ENCODE measurements at regions not wholly inside any gene's neighbourhood (a gene's known extent, or its start where the extent isn't known, plus 50 kb on each side); places are given as distances from the start of the nearest gene placed in this dataset.

DNA sequence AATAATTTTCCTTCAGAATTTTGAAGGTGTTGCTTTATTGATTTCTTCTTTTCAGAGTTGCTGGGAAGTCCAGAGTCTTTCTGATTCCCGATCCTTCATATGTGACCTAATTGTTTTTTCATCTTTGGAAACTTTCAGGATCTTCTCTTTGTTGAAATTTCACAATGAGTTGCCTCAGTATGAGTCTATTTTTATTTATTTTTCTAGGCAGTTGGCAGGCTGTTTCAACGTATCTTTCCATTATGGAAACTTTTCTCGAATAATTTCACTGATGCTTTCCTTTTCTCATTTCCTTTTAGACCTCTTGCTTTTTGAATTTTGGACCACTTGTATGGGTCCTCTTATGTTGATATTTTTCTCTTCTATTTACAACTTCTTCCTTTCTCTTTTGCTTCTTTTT lies 354.3 kb downstream of the TGFB2 start:
- Histone ChIP-seq H3K4me1 (ENCODE audit: control extremely low read depth in 1 of 4, control insufficient read depth in 4 of 4, insufficient read depth in 4 of 4, low read length in 3 of 4) (no peaks in the 10 kb centered on the region), H3K9me3 (ENCODE audit: control extremely low read depth in 1 of 5, control insufficient read depth in 4 of 5, insufficient read depth in 2 of 5, low read depth in 1 of 5, low read length in 4 of 5) (no peaks in the 10 kb centered on the region), H3K4me3 (ENCODE audit: control insufficient read depth in 1 of 7, extremely low read depth in 1 of 7, insufficient read depth in 4 of 7, low read depth in 2 of 7, low read length in 6 of 7) (no peak overlapping the region), H3K27me3 (replicated peaks in 2 of 5; ENCODE audit: control insufficient read depth in 4 of 5, insufficient read depth in 5 of 5, low read length in 4 of 5) (no peaks in the 10 kb centered on the region), H3K36me3 (ENCODE audit: control insufficient read depth in 4 of 4, insufficient read depth in 4 of 4, low read length in 3 of 4) (no peaks in the 10 kb centered on the region), H3K27ac (ENCODE audit: insufficient read depth in 1 of 2, low read depth in 1 of 2, low read length in 2 of 2, poor library complexity in 1 of 2, severe bottlenecking in 2 of 2) (no peak overlapping the region)
- CTCF ChIA-PET, result no interaction called here
- DNase-seq, result no peak
- POLR2A ChIA-PET, result no interaction called here
- no CpG with 5 or more reads among the region's 3 CpGs for WGBS (ENCODE audit: insufficient coverage)

DNA sequence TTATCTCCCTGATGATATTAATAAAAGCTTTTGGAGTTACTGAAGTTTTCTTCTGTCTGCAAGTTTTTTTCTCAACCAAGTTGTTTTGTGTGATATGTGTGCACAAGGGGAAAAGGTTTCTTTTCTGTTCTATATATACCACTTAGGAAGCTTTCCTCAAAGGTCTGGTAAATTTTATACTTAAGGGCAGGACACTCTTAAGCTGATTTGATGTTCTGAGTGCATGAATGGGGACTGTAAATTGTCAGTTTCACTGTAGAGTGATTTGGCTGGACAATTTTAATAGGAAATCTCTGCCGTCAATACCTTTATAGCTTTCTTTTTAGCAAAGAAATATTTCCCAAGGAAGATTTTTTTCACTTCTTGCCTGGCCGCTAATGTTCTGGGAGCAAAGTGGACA lies 354.7 kb downstream of the TGFB2 start:
- Histone ChIP-seq H3K27ac (ENCODE audit: insufficient read depth in 1 of 2, low read depth in 1 of 2, low read length in 2 of 2, poor library complexity in 1 of 2, severe bottlenecking in 2 of 2) (no peak overlapping the region), H3K9me3 (ENCODE audit: control extremely low read depth in 1 of 5, control insufficient read depth in 4 of 5, insufficient read depth in 2 of 5, low read depth in 1 of 5, low read length in 4 of 5) (no peaks in the 10 kb centered on the region), H3K4me3 (ENCODE audit: control insufficient read depth in 1 of 7, extremely low read depth in 1 of 7, insufficient read depth in 4 of 7, low read depth in 2 of 7, low read length in 6 of 7) (no peak overlapping the region), H3K4me1 (ENCODE audit: control extremely low read depth in 1 of 4, control insufficient read depth in 4 of 4, insufficient read depth in 4 of 4, low read length in 3 of 4) (no peaks in the 10 kb centered on the region), H3K36me3 (ENCODE audit: control insufficient read depth in 4 of 4, insufficient read depth in 4 of 4, low read length in 3 of 4) (no peaks in the 10 kb centered on the region), H3K27me3 (replicated peaks in 2 of 5; ENCODE audit: control insufficient read depth in 4 of 5, insufficient read depth in 5 of 5, low read length in 4 of 5) (no peaks in the 10 kb centered on the region)
- ChIA-PET CTCF (interaction anchor here (0.8 kb wide), 1 partner anchor 24 kb away, joined by 3 read pairs; no protein-coding TSS in a partner anchor), POLR2A (no interaction called here)
- DNase-seq, result no peak
- no CpG with 5 or more reads among the region's 2 CpGs for WGBS (ENCODE audit: insufficient coverage)

DNA sequence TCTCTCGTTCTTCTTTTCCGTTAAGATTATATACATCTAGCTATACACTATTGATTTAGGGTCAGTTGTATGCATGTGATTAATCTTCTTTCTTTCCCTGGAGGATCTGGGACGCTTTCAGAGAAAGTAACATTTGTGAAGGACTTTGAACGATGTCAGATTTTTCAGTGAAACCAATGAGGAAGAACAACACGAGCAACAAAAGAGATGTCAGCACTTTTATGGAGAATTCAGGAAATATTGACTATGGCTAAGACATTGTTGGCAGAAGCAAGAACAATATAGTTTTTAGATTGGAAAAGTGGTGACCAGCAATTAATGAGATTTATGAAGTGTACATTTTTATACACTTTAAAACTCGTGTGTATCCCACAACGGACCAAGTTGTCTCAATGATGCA lies 355.5 kb downstream of the TGFB2 start:
- no peak overlapping the region for H3K4me3 ChIP-seq (ENCODE audit: control insufficient read depth in 1 of 7, extremely low read depth in 1 of 7, insufficient read depth in 4 of 7, low read depth in 2 of 7, low read length in 6 of 7)
- 94% methylated on average over 3 of the region's 7 CpGs for WGBS (ENCODE audit: insufficient coverage)
- H3K27ac ChIP-seq (ENCODE audit: insufficient read depth in 1 of 2, low read depth in 1 of 2, low read length in 2 of 2, poor library complexity in 1 of 2, severe bottlenecking in 2 of 2), result no peak overlapping the region
- ChIA-PET CTCF (interaction anchor here (0.8 kb wide), 1 partner anchor 23 kb away, joined by 3 read pairs; no protein-coding TSS in a partner anchor), POLR2A (no interaction called here)
- no peaks in the 10 kb centered on the region for H3K27me3 ChIP-seq (replicated peaks in 2 of 5; ENCODE audit: control insufficient read depth in 4 of 5, insufficient read depth in 5 of 5, low read length in 4 of 5)
- H3K36me3 ChIP-seq (ENCODE audit: control insufficient read depth in 4 of 4, insufficient read depth in 4 of 4, low read length in 3 of 4), result no peaks in the 10 kb centered on the region
- H3K4me1 ChIP-seq (ENCODE audit: control extremely low read depth in 1 of 4, control insufficient read depth in 4 of 4, insufficient read depth in 4 of 4, low read length in 3 of 4), result no peaks in the 10 kb centered on the region
- H3K9me3 ChIP-seq (ENCODE audit: control extremely low read depth in 1 of 5, control insufficient read depth in 4 of 5, insufficient read depth in 2 of 5, low read depth in 1 of 5, low read length in 4 of 5), result no peaks in the 10 kb centered on the region
- DNase-seq, result no peak

DNA sequence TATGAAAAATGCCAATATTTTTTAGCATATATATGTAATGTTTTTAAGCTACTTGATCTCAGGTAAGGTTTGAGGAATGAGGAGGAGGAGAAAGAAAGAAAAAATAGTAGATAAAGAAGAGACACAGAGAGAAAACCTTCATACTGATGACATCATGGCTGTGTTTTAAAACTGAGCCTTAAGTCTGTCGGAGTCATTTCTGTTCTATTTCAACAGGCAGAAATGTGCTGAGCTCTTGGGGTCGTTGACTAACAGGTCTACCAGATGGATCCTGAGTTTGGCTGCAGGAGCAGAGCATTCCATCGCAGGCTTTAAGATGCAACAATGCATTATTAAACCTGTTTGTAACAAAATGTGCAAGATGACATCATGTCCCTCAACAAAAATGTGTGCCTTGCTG lies 356.0 kb downstream of the TGFB2 start:
- no peaks in the 10 kb centered on the region for H3K4me1 ChIP-seq (ENCODE audit: control extremely low read depth in 1 of 4, control insufficient read depth in 4 of 4, insufficient read depth in 4 of 4, low read length in 3 of 4)
- no peak overlapping the region for H3K27ac ChIP-seq (ENCODE audit: insufficient read depth in 1 of 2, low read depth in 1 of 2, low read length in 2 of 2, poor library complexity in 1 of 2, severe bottlenecking in 2 of 2)
- no peak overlapping the region for H3K4me3 ChIP-seq (ENCODE audit: control insufficient read depth in 1 of 7, extremely low read depth in 1 of 7, insufficient read depth in 4 of 7, low read depth in 2 of 7, low read length in 6 of 7)
- WGBS (ENCODE audit: insufficient coverage), result 86% methylated on average over 3 of the region's 3 CpGs
- ChIA-PET POLR2A (no interaction called here), CTCF (no interaction called here)
- no peaks in the 10 kb centered on the region for H3K27me3 ChIP-seq (replicated peaks in 2 of 5; ENCODE audit: control insufficient read depth in 4 of 5, insufficient read depth in 5 of 5, low read length in 4 of 5)
- H3K36me3 ChIP-seq (ENCODE audit: control insufficient read depth in 4 of 4, insufficient read depth in 4 of 4, low read length in 3 of 4), result no peaks in the 10 kb centered on the region
- DNase-seq, result no peak
- no peaks in the 10 kb centered on the region for H3K9me3 ChIP-seq (ENCODE audit: control extremely low read depth in 1 of 5, control insufficient read depth in 4 of 5, insufficient read depth in 2 of 5, low read depth in 1 of 5, low read length in 4 of 5)

DNA sequence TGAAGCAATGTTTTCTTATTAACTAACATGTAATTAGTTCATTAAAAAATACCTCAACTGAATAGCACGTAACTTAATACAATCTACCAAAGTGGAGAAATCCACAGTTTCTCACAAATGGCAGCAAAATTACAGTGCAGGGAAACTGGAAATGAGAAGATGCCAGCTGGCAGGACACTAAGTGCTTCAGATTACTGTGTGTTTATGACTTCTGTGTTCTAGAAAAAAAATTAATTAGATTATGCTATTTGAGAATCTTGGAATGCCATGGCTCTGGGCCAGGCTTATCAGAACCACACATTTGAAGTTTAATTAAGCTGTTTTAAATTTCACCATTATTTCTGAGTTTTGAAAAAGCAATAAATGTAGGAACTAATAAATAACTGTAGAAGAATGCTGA lies 357.6 kb downstream of the TGFB2 start:
- no CpG with 5 or more reads among the region's 1 CpG for WGBS (ENCODE audit: insufficient coverage)
- no peaks in the 10 kb centered on the region for H3K36me3 ChIP-seq (ENCODE audit: control insufficient read depth in 4 of 4, insufficient read depth in 4 of 4, low read length in 3 of 4)
- no peak for DNase-seq
- H3K4me3 ChIP-seq (ENCODE audit: control insufficient read depth in 1 of 7, extremely low read depth in 1 of 7, insufficient read depth in 4 of 7, low read depth in 2 of 7, low read length in 6 of 7), result no peak overlapping the region
- H3K4me1 ChIP-seq (ENCODE audit: control extremely low read depth in 1 of 4, control insufficient read depth in 4 of 4, insufficient read depth in 4 of 4, low read length in 3 of 4), result no peaks in the 10 kb centered on the region
- ChIA-PET CTCF (no interaction called here), POLR2A (no interaction called here)
- H3K9me3 ChIP-seq (ENCODE audit: control extremely low read depth in 1 of 5, control insufficient read depth in 4 of 5, insufficient read depth in 2 of 5, low read depth in 1 of 5, low read length in 4 of 5), result no peaks in the 10 kb centered on the region
- no peak overlapping the region for H3K27ac ChIP-seq (ENCODE audit: insufficient read depth in 1 of 2, low read depth in 1 of 2, low read length in 2 of 2, poor library complexity in 1 of 2, severe bottlenecking in 2 of 2)
- H3K27me3 ChIP-seq (replicated peaks in 2 of 5; ENCODE audit: control insufficient read depth in 4 of 5, insufficient read depth in 5 of 5, low read length in 4 of 5), result no peaks in the 10 kb centered on the region

DNA sequence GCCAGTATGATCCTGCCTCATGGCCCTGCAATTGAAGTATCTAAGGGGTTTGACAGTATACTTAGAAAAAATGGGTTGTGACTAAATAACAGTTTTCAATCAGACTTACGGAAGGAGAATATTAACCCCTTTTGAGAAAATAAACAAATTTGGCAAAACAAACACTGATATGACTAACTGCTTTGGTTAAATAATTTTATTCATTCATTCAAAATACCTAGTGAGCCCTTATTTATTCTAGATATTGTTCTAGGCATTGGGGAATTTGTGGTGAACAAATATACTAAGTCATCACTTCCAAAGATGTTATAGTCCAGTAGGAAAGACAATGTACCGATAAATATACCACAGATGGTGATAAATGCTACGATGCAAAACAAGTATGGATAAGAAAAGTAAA lies 358.7 kb downstream of the TGFB2 start:
- POLR2A ChIA-PET, result no interaction called here
- Histone ChIP-seq H3K9me3 (ENCODE audit: control extremely low read depth in 1 of 5, control insufficient read depth in 4 of 5, insufficient read depth in 2 of 5, low read depth in 1 of 5, low read length in 4 of 5) (no peaks in the 10 kb centered on the region), H3K4me1 (ENCODE audit: control extremely low read depth in 1 of 4, control insufficient read depth in 4 of 4, insufficient read depth in 4 of 4, low read length in 3 of 4) (no peaks in the 10 kb centered on the region), H3K27ac (ENCODE audit: insufficient read depth in 1 of 2, low read depth in 1 of 2, low read length in 2 of 2, poor library complexity in 1 of 2, severe bottlenecking in 2 of 2) (no peak overlapping the region), H3K27me3 (replicated peaks in 2 of 5; ENCODE audit: control insufficient read depth in 4 of 5, insufficient read depth in 5 of 5, low read length in 4 of 5) (no peaks in the 10 kb centered on the region), H3K36me3 (ENCODE audit: control insufficient read depth in 4 of 4, insufficient read depth in 4 of 4, low read length in 3 of 4) (no peaks in the 10 kb centered on the region), H3K4me3 (ENCODE audit: control insufficient read depth in 1 of 7, extremely low read depth in 1 of 7, insufficient read depth in 4 of 7, low read depth in 2 of 7, low read length in 6 of 7) (no peak overlapping the region)
- CTCF ChIA-PET, result no interaction called here
- no peak for DNase-seq
- WGBS (ENCODE audit: insufficient coverage), result no CpG with 5 or more reads among the region's 3 CpGs

DNA sequence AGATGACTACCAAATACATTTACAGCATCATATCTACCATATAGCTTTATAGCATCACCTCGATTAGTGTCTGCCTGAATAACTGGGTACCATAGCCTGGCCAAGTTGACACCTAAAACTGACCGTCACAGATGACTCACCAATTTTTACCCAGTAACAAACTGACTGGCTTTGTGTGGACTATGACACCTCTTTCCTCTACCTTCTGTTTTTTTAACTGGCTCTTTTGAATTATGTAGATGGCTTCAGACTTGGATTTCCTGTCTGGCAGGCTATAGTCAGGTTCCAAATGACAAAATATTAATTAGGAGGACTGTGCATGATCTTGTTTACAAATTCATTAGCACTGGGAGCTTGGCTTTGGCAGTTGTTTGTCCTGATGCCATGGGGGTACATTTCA lies 360.3 kb downstream of the TGFB2 start:
- no peak for DNase-seq
- POLR2A ChIA-PET, result no interaction called here

More for the DNA sequence above, 360.3 kb downstream of the TGFB2 start:
- Histone ChIP-seq H3K4me3 (ENCODE audit: control insufficient read depth in 1 of 7, extremely low read depth in 1 of 7, insufficient read depth in 4 of 7, low read depth in 2 of 7, low read length in 6 of 7) (no peak overlapping the region), H3K27ac (ENCODE audit: insufficient read depth in 1 of 2, low read depth in 1 of 2, low read length in 2 of 2, poor library complexity in 1 of 2, severe bottlenecking in 2 of 2) (no peak overlapping the region), H3K27me3 (replicated peaks in 2 of 5; ENCODE audit: control insufficient read depth in 4 of 5, insufficient read depth in 5 of 5, low read length in 4 of 5) (no peaks in the 10 kb centered on the region), H3K4me1 (ENCODE audit: control extremely low read depth in 1 of 4, control insufficient read depth in 4 of 4, insufficient read depth in 4 of 4, low read length in 3 of 4) (no peaks in the 10 kb centered on the region), H3K36me3 (ENCODE audit: control insufficient read depth in 4 of 4, insufficient read depth in 4 of 4, low read length in 3 of 4) (no peaks in the 10 kb centered on the region), H3K9me3 (ENCODE audit: control extremely low read depth in 1 of 5, control insufficient read depth in 4 of 5, insufficient read depth in 2 of 5, low read depth in 1 of 5, low read length in 4 of 5) (no peaks in the 10 kb centered on the region)
- CTCF ChIA-PET, result interaction anchor here (1.8 kb wide), 1 partner anchor 10 kb away, joined by 3 read pairs; no protein-coding TSS in a partner anchor
- 97% methylated on average over 2 of the region's 2 CpGs for WGBS (ENCODE audit: insufficient coverage)
